T-helper 17 cell (primary cell): ENCODE measurements at regions not wholly inside any gene's neighbourhood (a gene's known extent, or its start where the extent isn't known, plus 50 kb on each side); places are given as distances from the start of the nearest gene placed in this dataset.

Source experiments
- ATAC-seq: fragments of 150-1000 bp; cut with Tn5 transposase; 2 replicates; pipeline ENCODE4 v1.10.0; 2021; ENCODE audit warnings: mild to moderate bottlenecking, moderate library complexity
- DNase-seq, 3 donors: peaks; one replicate each; pipeline versions ENCODE4 v3.0.0 to v3.0.0-alpha.2; 2020 to 2021
- H3K9me3 ChIP-seq: one replicate; pipeline ENCODE4 v1.7.0; 2013; ENCODE audit warnings: low read length, mild to moderate bottlenecking; ENCODE audit not compliant: control insufficient read depth, poor library complexity, severe bottlenecking
- H3K27ac Mint-ChIP-seq: one replicate; pipeline ENCODE4 v1.8.0; 2022; ENCODE audit warnings: mild to moderate bottlenecking, moderate library complexity, mixed read lengths
- H3K27me3 Mint-ChIP-seq: one replicate; pipeline ENCODE4 v1.8.0; 2022; ENCODE audit warnings: mixed read lengths
- H3K36me3 Mint-ChIP-seq: one replicate; pipeline ENCODE4 v1.8.0; 2022; ENCODE audit warnings: low read depth, mixed read lengths
- H3K4me1 Mint-ChIP-seq: one replicate; pipeline ENCODE4 v1.8.0; 2022; ENCODE audit warnings: mild to moderate bottlenecking, mixed read lengths
- H3K4me3 Mint-ChIP-seq: one replicate; pipeline ENCODE4 v1.8.0; 2022; ENCODE audit warnings: mild to moderate bottlenecking, moderate library complexity, mixed read lengths

DNA sequence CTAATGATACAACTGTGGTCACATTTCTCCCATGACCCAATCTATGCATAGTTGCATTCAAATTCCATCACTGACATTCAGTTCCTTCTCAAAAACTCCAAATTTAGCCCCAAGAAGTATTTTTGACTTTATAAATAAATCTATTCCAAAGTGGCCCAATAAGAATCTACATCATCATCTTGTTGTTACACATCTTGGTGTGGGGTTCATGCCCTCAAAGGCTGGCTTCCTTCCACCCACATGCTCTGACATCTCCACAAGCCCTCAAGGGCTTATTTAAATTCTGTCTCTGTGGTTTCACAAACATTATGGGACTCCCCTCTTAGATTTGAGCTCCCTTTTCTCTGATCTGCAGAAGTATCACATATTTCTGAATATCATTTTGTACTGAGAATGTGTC is 585.3 kb upstream of the BTBD3 start:
- H3K4me1 Mint-ChIP-seq: no peaks in the 10 kb centered on the region
- no peaks in the 10 kb centered on the region for H3K27me3 Mint-ChIP-seq
- DNase-seq (no peak), ATAC-seq (no peak)
- H3K9me3 ChIP-seq: peaks cover 3% of the 10 kb centered on the region
- no peak overlapping the region for H3K27ac Mint-ChIP-seq
- no peak overlapping the region for H3K4me3 Mint-ChIP-seq
- no peaks in the 10 kb centered on the region for H3K36me3 Mint-ChIP-seq

DNA sequence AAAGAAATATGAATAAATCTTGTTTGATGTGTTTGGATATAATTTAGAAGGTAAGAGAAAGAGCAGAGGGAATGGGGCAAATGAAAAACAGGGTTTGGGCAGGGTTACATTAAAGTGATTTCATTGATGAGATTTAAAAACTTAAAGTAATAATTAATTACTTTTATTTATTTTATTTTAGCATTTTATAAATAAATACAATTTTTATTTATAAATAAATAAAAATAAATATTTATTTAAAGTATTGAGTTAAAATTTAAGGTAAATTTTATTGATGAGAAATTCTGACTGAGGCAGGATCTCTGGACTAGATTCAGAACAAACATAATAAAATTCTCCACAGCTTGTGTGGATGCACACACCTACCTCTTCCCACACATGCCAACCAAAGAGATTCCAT is 584.1 kb upstream of the BTBD3 start:
- H3K9me3 ChIP-seq: peaks cover 3% of the 10 kb centered on the region
- Mint-ChIP-seq H3K4me1 (no peaks in the 10 kb centered on the region), H3K4me3 (no peak overlapping the region), H3K27ac (no peak overlapping the region), H3K36me3 (no peaks in the 10 kb centered on the region), H3K27me3 (no peaks in the 10 kb centered on the region)
- DNase-seq: no peak
- ATAC-seq: no peak

DNA sequence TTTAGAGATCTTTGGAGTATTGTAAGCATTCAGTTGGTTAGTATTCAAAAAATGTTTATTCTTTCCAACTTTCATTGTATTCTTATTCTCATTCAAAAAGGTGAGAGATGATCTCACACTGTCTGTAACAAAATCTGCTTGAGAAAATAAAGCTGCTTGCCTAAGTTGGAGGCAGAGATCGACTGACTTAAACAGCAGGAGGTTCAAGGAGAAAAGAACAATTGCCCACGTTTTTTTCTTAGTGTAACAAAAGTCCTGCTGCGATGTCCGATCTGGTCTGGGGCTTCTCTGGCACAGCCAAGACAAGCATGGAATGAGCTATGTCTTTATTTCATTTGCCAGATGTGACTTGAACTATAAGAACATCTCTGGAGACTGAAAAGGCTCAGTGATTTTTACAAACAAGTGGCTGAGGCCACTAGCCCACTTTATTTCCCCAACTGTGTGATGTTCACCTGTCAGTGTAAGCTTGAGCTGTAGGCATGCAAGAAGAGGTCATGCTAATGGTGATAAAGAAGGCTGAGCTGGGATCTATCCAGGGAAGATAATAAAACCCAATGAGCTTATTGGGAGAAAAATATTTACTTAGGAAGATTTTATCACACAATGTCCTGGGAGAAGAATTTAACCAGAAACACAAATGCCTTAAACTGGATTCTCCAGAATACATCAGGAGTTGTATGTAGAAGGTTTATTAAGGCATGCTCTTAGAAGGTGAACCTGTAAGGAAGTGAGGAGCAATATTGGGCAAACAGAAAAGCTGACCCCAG is 580.1 kb upstream of the BTBD3 start:
- Mint-ChIP-seq H3K4me1 (no peaks in the 10 kb centered on the region), H3K27me3 (no peaks in the 10 kb centered on the region), H3K4me3 (no peak overlapping the region), H3K36me3 (no peaks in the 10 kb centered on the region), H3K27ac (no peak overlapping the region)
- ATAC-seq: no peak
- peaks cover 3% of the 10 kb centered on the region for H3K9me3 ChIP-seq
- no peak for DNase-seq

DNA sequence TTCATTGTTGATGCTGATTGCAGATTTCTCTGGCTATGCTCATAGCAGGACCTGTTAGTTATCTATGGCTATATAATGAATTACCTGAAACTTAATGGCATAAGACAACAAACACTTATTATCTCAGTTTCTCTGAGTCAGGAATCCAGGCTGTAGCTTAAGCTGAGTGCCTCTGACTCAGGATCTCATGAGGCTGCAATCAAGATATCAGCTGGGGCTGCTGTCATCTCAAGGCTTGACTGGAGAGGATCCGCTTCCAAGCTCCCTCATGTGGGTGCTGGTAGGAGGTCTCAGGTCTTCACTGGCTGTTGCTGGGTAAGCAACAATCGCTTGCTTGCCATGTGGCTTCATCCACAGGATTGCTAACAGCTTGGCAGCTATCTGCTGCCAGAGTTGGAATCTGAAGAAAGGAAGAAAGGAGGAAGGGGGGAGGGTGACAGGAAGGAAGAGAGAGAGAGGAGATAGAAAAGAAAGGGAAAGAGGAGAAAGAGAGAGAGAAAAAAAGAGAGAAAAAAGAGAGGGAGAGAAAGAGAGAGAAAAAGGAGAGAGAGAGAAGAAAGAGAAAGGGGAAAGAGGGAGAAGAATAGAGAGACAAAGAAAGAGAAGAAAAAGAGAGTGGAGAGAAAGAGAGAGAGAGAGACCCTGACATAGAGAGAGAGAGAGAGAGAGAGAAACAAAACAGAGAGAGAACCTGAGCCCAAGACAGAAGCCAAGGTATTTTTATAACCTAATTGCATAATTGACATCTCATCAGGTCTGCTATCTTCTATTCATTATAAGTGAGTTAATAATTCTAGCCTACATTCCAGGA is 579.0 kb upstream of the BTBD3 start:
- Mint-ChIP-seq H3K36me3 (no peaks in the 10 kb centered on the region), H3K4me3 (no peak overlapping the region), H3K27me3 (no peaks in the 10 kb centered on the region), H3K27ac (no peak overlapping the region), H3K4me1 (no peaks in the 10 kb centered on the region)
- peaks cover 3% of the 10 kb centered on the region for H3K9me3 ChIP-seq
- DNase-seq: no peak
- ATAC-seq: no peak

DNA sequence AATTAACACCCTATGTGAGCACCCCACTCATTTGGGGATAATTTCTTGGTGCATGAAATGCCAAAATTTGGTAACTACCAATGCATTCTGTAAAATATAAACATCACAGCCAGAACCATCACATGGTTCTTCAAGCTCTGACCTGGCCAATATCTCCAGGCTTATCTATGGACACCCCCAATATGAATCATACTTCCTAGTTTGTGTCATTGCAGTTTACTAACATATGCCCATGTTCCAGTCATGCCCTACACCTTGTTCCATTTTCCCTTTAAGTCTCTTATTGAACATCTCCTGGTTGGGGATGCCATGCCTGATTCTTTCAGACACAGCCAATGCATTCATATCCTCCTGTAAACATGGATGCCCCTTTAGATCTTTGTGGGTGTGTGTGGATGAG is 572.8 kb upstream of the BTBD3 start:
- DNase-seq (no peak), ATAC-seq (no peak)
- H3K9me3 ChIP-seq: no peaks in the 10 kb centered on the region
- H3K4me3 Mint-ChIP-seq: no peak overlapping the region
- no peak overlapping the region for H3K27ac Mint-ChIP-seq
- no peaks in the 10 kb centered on the region for H3K27me3 Mint-ChIP-seq
- H3K36me3 Mint-ChIP-seq: no peaks in the 10 kb centered on the region
- H3K4me1 Mint-ChIP-seq: no peaks in the 10 kb centered on the region

DNA sequence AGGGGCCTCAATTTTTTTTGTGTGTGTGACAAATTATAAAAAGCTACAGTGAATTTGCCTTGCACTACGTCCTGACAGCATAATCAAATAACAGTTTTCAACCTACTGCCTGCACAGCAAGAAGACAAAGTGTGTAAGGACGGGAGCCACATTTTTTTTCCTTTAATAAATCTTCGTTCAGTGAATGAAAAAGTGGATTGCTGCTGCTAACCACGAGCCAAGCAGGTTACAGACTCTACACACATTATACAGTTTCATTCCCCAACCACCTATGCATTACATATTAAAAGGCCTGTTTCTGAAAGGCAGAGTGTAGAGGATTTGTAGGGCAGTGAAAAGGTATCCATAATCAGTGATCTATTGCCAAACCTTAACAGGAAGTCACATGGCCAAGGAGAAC is 570.0 kb upstream of the BTBD3 start:
- Mint-ChIP-seq H3K27ac (no peak overlapping the region), H3K36me3 (no peaks in the 10 kb centered on the region), H3K4me1 (no peaks in the 10 kb centered on the region), H3K27me3 (no peaks in the 10 kb centered on the region), H3K4me3 (no peak overlapping the region)
- ATAC-seq (no peak), DNase-seq (no peak)
- no peaks in the 10 kb centered on the region for H3K9me3 ChIP-seq

DNA sequence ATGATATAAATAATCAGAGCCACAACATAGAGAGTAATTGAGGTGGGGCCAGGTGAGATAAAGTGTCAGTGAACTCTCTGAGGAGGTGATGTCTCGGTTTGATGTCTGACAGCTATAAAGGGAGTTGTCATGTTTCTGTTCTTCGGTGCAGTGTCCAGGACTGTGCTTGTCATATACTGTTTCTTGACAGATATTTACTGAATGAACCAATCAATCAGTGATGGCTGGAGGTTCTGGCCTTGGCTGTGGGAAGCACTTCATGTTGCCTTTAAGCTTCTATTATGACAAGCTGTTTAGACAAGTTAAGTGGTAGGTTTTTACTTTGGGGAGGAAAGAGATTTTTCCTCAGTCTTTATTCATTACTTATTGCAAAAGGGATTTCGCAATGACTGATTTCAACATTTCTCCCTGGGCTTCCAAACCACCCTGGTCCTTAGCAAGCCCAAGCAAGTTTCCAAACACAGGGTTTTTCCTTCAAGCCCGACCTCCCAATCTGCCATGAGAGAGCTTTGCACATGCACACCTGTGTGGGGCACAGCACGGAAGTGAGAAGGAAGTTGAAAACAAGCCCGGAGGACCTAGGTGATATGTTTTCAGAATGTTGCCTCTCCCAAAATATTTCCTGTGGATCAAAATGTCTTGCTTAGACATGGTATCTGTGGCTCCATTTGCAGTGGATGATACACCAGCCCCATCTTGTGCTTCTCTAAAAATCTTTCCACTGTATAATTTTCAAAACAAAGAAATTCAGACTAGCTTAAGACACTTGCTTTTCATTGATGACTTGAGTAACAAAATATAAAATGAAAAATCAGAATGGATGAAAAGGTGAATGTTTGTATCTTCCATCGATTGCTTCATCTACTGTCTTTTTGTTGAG is 567.3 kb upstream of the BTBD3 start:
- Mint-ChIP-seq H3K4me3 (no peak overlapping the region), H3K36me3 (no peaks in the 10 kb centered on the region), H3K27ac (no peak overlapping the region), H3K4me1 (no peaks in the 10 kb centered on the region), H3K27me3 (no peaks in the 10 kb centered on the region)
- H3K9me3 ChIP-seq: no peaks in the 10 kb centered on the region
- DNase-seq: no peak
- ATAC-seq: no peak

DNA sequence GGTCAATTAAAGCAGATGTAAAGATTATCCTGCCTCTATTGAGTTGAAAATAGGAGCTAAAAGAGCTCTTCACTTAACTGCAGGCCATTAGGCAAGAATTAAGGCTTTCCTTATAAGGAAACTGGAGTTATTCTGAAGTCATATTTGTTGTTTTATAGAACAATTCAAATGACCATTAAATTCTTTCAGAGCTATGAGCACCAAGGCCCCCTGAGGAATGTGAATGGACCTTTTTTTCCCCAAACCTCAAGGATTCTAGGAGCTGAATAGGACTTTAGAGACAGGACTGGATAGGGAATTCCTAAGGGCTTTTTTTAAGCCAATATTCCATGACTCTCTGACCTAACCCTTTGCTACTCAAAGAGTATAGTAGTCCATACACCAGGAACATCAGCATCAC is 565.7 kb upstream of the BTBD3 start:
- ATAC-seq: no peak
- Mint-ChIP-seq H3K27me3 (no peaks in the 10 kb centered on the region), H3K27ac (no peak overlapping the region), H3K36me3 (no peaks in the 10 kb centered on the region), H3K4me3 (no peak overlapping the region), H3K4me1 (no peaks in the 10 kb centered on the region)
- H3K9me3 ChIP-seq: no peaks in the 10 kb centered on the region
- no peak for DNase-seq

DNA sequence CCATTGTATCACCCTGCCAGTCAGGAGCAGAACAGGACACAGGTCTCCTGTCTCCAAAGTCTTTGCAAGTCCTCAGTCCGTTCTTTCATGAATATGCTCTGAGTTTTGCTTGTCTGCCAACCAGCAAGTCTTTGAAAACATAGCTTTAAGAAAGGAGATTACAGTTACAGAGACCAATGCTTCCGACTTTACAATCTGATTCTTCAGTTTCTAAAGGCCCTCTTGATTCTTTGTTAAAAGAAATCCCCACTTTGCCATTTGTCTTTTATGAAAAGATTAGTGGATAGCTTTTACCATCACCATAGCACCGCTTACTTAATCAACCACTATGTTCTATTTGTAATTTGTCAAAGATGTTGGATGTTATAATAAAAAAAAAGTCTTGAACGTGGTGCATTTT is 562.8 kb upstream of the BTBD3 start:
- Mint-ChIP-seq H3K27me3 (no peaks in the 10 kb centered on the region), H3K27ac (no peak overlapping the region), H3K4me1 (no peaks in the 10 kb centered on the region), H3K4me3 (no peak overlapping the region), H3K36me3 (no peaks in the 10 kb centered on the region)
- DNase-seq (no peak), ATAC-seq (no peak)
- no peaks in the 10 kb centered on the region for H3K9me3 ChIP-seq

DNA sequence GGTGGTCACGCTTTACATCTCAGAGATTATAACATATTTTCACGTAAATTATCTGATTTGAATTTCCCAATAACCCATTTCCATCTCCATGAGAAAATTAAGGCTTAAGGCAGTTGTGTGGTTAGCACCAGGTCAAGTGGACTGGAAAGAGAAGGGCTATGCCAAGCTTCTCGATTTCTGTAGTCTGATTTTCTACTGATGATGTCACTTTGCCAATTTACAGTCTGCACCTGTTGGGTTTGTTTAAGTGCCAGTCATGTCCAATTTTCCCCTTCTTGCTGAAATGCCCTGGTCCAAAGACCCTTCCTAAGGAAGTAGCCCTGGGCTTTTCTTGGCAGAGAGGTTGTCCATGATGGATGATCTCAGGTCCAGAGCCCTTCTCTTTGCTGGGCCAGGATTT is 562.3 kb upstream of the BTBD3 start:
- Mint-ChIP-seq H3K27ac (no peak overlapping the region), H3K27me3 (no peaks in the 10 kb centered on the region), H3K4me1 (no peaks in the 10 kb centered on the region), H3K4me3 (no peak overlapping the region), H3K36me3 (no peaks in the 10 kb centered on the region)
- H3K9me3 ChIP-seq: no peaks in the 10 kb centered on the region
- no peak for ATAC-seq
- no peak for DNase-seq

DNA sequence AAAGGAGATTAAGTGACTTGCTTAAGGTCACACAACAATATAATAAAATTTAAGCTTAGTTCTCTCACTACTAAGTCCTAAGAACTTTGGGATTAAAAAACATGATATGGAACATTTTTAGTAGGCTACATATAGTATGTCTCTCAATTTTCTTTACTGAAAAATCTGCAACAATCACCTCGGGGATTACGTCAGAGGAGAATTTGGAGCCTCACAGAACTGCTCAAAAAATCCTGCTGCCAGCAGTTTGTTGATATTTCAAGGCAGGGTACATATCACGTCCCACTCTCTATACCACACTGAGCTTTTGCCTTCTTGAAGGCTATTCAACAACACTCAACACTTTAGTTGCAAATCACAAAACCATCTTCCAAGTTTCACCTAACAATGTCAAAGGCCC is 561.6 kb upstream of the BTBD3 start:
- DNase-seq (no peak), ATAC-seq (no peak)
- Mint-ChIP-seq H3K4me1 (no peaks in the 10 kb centered on the region), H3K27ac (no peak overlapping the region), H3K4me3 (no peak overlapping the region), H3K36me3 (no peaks in the 10 kb centered on the region), H3K27me3 (no peaks in the 10 kb centered on the region)
- no peaks in the 10 kb centered on the region for H3K9me3 ChIP-seq

DNA sequence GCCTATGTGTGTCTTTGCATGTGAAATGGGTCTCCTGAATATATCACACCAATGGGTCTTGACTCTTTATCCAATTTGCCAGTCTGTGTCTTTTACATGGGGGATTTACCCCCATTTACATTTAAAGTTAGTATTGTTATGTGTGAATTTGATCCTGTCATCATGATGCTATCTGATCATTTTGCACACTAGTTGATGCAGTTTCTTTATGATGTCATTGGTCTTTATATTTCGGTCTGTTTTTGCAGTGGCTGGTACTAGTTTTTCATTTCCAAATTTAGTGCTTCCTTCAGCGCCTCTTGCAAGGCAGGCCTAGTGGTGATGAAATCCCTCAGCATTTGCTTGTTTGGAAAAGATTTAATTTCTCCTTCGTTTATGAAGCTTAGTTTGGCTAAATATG is 555.2 kb upstream of the BTBD3 start:
- no peak for DNase-seq
- no peak for ATAC-seq
- H3K9me3 ChIP-seq: no peaks in the 10 kb centered on the region
- H3K36me3 Mint-ChIP-seq: no peaks in the 10 kb centered on the region
- no peaks in the 10 kb centered on the region for H3K27me3 Mint-ChIP-seq
- H3K27ac Mint-ChIP-seq: no peak overlapping the region
- no peak overlapping the region for H3K4me3 Mint-ChIP-seq
- no peaks in the 10 kb centered on the region for H3K4me1 Mint-ChIP-seq

DNA sequence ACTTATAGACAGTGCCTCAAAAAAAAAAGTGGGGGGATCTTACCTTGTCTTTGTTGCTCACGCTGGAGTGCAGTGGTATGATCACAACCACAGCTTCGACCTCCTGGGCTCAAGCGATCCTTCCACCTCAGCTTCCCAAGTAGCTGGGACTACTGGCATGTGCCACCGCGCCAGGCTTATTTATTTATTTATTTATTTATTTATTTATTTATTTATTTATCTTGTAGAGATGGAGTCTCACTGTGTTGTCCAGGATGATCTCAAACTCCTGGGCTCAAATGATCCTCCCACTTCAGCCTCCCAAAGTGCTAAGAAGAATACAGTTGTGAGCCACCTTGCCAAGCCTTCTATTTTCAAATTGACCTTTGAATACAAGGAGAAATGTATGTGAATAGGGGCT is 553.0 kb upstream of the BTBD3 start:
- no peak for DNase-seq
- H3K36me3 Mint-ChIP-seq: no peaks in the 10 kb centered on the region
- H3K27me3 Mint-ChIP-seq: no peaks in the 10 kb centered on the region
- H3K4me1 Mint-ChIP-seq: no peaks in the 10 kb centered on the region
- no peak overlapping the region for H3K27ac Mint-ChIP-seq
- no peaks in the 10 kb centered on the region for H3K9me3 ChIP-seq
- no peak for ATAC-seq
- no peak overlapping the region for H3K4me3 Mint-ChIP-seq
